ENCODE measurements at regions not wholly inside any gene's neighbourhood (a gene's known extent, or its start where the extent isn't known, plus 50 kb on each side); places are given as distances from the start of the nearest gene placed in this dataset.
A peak's percentile ranks its signal among the peaks of the same experiment; 100 is the strongest.

DNA sequence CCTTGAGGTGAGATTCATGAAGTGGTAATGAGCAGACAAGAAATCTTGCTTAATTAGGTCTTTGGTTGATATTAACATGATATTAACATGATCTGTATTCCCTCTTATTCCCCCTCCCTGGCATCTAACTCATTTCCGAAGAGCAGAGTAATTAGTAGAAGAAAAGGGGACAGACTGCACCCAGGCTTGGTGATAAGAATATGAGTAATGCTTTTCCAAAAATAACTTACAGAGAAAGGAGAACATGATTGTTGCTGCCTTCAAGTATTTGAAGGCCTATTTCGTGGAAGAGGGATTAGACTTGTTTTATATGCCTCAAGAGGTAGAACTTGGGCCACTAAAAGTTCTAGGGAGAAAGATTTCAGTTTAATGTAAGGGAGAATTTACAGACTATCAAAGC is 130.6 kb upstream of the ATP5MC3 start:
- intact Hi-C loops (cut with DNase I): no loop called here
- DNase-seq (ENCODE audit: extremely low spot score): no peak
- Histone ChIP-seq H3K4me3 (no peak overlapping the region), H3K27ac (replicated peaks in 1 of 4) (no peak overlapping the region), H3K27me3 (peaks cover 0 to 5% (median 0%) of the 10 kb centered on the region in 4 donors), H3K4me1 (no peaks in the 10 kb centered on the region), H3K36me3 (no peaks in the 10 kb centered on the region), H3K9me3 (no peaks in the 10 kb centered on the region)
- TF ChIP-seq POLR2AphosphoS5 (IDR thresholded peaks at IDR 0.05) (no peak), CTCF (IDR thresholded peaks at IDR 0.05) (no peak), EP300 (IDR thresholded peaks at IDR 0.05) (no peak), POLR2A (IDR thresholded peaks at IDR 0.05; ENCODE audit: low read depth) (no peak)
- WGBS: 51% methylated on average over 2 of the region's 2 CpGs

GRCh38 chr2:175310813-175311504 is 129.4 kb upstream of the ATP5MC3 start:
- 58% methylated on average over 1 of the region's 1 CpG for WGBS
- Histone ChIP-seq H3K4me3 (no peak overlapping the region), H3K4me1 (no peaks in the 10 kb centered on the region), H3K9me3 (no peaks in the 10 kb centered on the region), H3K27me3 (peaks cover 0 to 5% (median 0%) of the 10 kb centered on the region in 4 donors), H3K36me3 (no peaks in the 10 kb centered on the region), H3K27ac (replicated peaks in 1 of 4) (no peak overlapping the region)
- TF ChIP-seq EP300 (IDR thresholded peaks at IDR 0.05): no peak
- TF ChIP-seq POLR2AphosphoS5 (IDR thresholded peaks at IDR 0.05): no peak
- no peak for TF ChIP-seq POLR2A (IDR thresholded peaks at IDR 0.05; ENCODE audit: low read depth)
- no peak for TF ChIP-seq CTCF (IDR thresholded peaks at IDR 0.05)
- DNase-seq (ENCODE audit: extremely low spot score): no peak
- intact Hi-C loops (cut with DNase I): no loop called here

GRCh38 chr2:175309799-175310198 is 128.3 kb upstream of the ATP5MC3 start:
- H3K36me3 ChIP-seq: no peaks in the 10 kb centered on the region
- H3K4me1 ChIP-seq: no peaks in the 10 kb centered on the region
- intact Hi-C loops (cut with DNase I): no loop called here
- H3K27me3 ChIP-seq: peaks cover 0 to 5% (median 0%) of the 10 kb centered on the region in 4 donors
- 41% methylated on average over 3 of the region's 3 CpGs for WGBS
- H3K27ac ChIP-seq (replicated peaks in 1 of 4): no peak overlapping the region
- no peak for DNase-seq (ENCODE audit: extremely low spot score)
- H3K4me3 ChIP-seq: no peak overlapping the region
- peak in 1 of 3 experiments; percentile 4 for TF ChIP-seq CTCF (IDR thresholded peaks at IDR 0.05)
- no peak for TF ChIP-seq EP300 (IDR thresholded peaks at IDR 0.05)
- no peaks in the 10 kb centered on the region for H3K9me3 ChIP-seq

DNA sequence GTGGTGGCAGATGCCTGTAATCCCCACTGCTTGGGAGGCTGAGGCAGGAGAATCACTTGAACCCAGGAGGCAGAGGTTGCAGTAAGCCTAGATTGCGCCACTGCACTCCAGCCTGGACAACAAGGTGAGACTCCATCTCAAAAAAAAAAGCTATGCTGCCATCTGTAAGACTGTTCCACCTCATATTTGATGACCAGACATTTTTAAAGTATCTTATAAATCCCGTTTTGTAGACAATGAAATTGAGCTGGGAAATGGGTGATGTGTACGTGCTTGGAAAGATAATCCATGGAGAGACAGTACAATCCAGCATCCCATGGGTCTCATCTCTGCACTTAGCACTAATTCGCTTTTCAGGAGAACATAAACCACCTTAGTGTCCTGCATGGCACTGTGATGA is 126.5 kb upstream of the ATP5MC3 start:
- H3K9me3 ChIP-seq: no peaks in the 10 kb centered on the region
- H3K27ac ChIP-seq (replicated peaks in 1 of 4): no peak overlapping the region
- no peak overlapping the region for H3K4me3 ChIP-seq
- TF ChIP-seq CTCF (IDR thresholded peaks at IDR 0.05): no peak
- TF ChIP-seq POLR2AphosphoS5 (IDR thresholded peaks at IDR 0.05): no peak
- TF ChIP-seq POLR2A (IDR thresholded peaks at IDR 0.05; ENCODE audit: low read depth): no peak
- no peak for TF ChIP-seq EP300 (IDR thresholded peaks at IDR 0.05)
- H3K4me1 ChIP-seq: no peaks in the 10 kb centered on the region
- peaks cover 0 to 5% (median 0%) of the 10 kb centered on the region in 4 donors for H3K27me3 ChIP-seq
- DNase-seq (ENCODE audit: extremely low spot score): no peak
- no peaks in the 10 kb centered on the region for H3K36me3 ChIP-seq
- 84% methylated on average over 4 of the region's 4 CpGs for WGBS
- intact Hi-C loops (cut with DNase I): no loop called here

DNA sequence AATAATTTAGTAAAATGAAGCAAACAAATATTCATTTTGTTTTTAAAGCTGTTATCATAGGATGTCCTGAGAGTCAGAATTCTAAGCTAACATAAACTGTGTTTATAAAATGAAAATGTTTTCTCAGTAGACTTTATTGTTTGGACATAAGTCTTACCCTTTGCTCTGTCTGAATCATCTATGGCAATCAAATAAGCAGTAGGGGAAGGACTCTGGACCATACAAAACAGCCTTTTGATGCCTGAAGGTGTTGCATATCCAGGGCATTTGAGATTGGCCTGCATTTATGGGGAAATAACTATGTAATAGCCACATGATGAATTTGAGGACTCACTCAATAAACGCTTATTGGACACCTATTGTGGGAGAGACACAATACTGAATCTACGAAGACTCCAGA is 123.0 kb upstream of the ATP5MC3 start:
- 87% methylated on average over 2 of the region's 2 CpGs for WGBS
- TF ChIP-seq CTCF (IDR thresholded peaks at IDR 0.05): no peak
- TF ChIP-seq POLR2A (IDR thresholded peaks at IDR 0.05; ENCODE audit: low read depth): no peak
- no peak for TF ChIP-seq POLR2AphosphoS5 (IDR thresholded peaks at IDR 0.05)
- no peak for TF ChIP-seq EP300 (IDR thresholded peaks at IDR 0.05)
- intact Hi-C loops (cut with DNase I): no loop called here

More for the DNA sequence above, 123.0 kb upstream of the ATP5MC3 start:
- no peak for DNase-seq (ENCODE audit: extremely low spot score)
- no peaks in the 10 kb centered on the region for H3K9me3 ChIP-seq
- no peak overlapping the region for H3K27ac ChIP-seq (replicated peaks in 1 of 4)
- no peaks in the 10 kb centered on the region for H3K36me3 ChIP-seq
- no peaks in the 10 kb centered on the region for H3K4me1 ChIP-seq
- H3K4me3 ChIP-seq: no peak overlapping the region
- H3K27me3 ChIP-seq: peaks cover 0 to 3% (median 0%) of the 10 kb centered on the region in 4 donors

Data from esophagus muscularis mucosa (tissue), 4 donors.